Stromal cell of bone marrow (primary cell): ENCODE measurements at regions not wholly inside any gene's neighbourhood (a gene's known extent, or its start where the extent isn't known, plus 50 kb on each side); places are given as distances from the start of the nearest gene placed in this dataset.
A peak's percentile ranks its signal among the peaks of the same experiment; 100 is the strongest.
"Not testable (repeated sequence)": the region's sequence is repeated elsewhere in the genome, so short reads cannot be mapped to it uniquely, and the experiment has no call there.

ENCODE experiments used
- DNase-seq: peaks from one replicate; pipeline ENCODE4 v3.0.0-alpha.2; 2012; ENCODE audit warnings: low read depth

DNA sequence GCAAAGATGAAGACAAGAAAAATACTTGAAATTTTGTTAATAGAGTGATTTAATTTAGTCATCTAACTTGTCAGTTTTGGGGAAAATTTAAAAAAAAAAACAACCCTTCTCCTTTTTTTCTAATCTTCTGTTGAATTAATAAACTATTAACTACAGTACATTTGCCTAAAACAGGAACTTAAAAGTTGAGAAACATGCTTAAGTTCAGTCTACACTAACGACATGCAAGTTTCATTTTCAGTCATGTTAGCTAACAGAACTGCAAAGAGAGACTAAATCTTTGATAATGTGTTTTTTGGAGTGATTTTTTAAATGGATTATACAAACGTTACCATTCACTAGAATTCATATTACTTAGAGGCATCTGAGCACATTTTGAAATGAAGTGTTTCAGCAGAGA, 71.9 kb upstream of the MBNL1 start:
- no peak for DNase-seq

DNA sequence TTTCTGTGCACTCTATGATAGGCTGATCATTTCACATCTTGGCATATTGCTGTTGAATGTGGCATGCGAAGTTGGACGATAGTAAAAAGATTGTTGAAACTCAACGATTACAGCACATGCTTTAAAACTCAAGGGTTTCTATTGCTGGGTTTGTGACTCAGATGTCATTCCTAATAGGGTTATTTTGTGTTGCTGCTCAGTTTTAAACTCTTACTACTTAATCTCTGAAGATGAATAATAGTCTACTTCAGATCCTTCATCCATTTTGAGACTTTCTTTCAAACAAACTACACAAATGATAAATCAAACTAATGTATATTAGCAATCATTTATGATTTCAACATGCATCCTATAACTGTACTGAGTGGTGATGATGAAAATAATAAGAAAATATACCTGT, 71.3 kb upstream of the MBNL1 start:
- DNase-seq: peak; percentile 76

DNA sequence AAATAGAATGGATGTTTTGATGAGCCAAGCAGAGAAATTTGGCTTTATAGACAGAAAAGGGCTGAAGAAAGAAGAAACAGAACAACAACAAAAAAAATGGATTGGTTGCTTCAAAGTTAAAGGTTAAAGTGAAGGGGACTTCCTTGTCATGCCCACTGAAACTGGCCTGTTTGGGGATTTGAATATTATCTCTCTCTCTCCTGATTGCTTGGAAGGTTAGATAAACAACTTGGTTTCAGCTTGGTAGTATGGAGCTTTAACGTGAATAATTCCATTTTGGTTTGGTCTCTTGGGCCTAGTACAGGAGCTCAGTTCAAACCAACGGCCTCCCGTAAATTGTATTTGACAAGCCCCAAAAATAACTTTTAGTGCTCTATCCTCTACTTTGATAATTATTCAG, 70.8 kb upstream of the MBNL1 start:
- no peak for DNase-seq

DNA sequence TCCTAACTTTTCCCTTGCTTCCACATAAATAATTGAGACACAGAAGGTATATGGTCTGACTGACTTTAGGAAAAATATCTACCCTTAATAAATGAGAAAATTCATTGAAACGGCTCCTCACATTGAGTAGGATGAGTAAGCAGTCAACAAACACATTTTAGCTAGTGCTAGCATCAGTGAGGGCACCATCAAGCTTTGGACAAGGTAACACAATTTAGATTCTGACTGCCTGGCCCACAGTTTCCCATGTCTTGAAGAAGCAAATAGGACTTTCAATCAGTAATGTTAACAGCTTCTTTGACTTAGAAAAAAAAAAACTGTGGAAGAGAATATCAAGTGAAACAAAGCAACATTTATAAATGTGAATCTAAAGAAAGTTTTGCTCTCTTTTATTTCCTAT, 70.1 kb upstream of the MBNL1 start:
- no peak for DNase-seq

DNA sequence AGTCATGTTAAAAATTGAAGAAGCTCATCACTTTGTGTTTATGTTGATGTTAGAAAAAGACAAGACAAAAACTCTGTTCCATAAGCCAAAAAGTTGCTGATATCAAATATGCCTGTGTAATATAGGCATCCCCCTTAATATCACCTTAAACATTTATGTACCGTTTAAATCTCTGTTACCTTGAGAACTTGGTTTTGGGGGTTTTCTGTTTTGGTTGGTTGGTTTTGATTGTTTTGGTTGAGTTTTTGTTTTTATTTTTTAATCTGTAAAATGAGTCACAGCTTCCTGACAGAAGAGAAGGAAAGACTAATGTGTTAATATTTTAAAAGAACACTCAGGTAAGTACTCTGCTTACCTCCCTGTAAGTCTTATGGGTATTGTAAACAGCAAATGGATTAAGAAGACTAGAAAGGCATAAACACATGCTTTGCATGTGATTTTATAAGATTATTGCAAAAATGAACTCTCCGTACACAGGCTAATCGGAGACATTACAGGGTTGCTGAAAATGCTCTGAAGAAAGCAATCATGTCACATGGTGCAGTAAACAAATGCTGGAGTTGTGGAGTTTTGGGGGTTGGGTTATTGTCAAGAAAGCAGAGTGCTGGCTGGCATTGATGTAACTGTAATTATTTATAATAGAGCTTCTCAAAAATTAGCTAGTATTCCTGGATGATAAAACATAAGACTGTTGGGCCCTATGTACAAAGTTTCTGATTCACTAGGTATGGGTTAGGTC, 69.5 kb upstream of the MBNL1 start:
- no peak for DNase-seq

DNA sequence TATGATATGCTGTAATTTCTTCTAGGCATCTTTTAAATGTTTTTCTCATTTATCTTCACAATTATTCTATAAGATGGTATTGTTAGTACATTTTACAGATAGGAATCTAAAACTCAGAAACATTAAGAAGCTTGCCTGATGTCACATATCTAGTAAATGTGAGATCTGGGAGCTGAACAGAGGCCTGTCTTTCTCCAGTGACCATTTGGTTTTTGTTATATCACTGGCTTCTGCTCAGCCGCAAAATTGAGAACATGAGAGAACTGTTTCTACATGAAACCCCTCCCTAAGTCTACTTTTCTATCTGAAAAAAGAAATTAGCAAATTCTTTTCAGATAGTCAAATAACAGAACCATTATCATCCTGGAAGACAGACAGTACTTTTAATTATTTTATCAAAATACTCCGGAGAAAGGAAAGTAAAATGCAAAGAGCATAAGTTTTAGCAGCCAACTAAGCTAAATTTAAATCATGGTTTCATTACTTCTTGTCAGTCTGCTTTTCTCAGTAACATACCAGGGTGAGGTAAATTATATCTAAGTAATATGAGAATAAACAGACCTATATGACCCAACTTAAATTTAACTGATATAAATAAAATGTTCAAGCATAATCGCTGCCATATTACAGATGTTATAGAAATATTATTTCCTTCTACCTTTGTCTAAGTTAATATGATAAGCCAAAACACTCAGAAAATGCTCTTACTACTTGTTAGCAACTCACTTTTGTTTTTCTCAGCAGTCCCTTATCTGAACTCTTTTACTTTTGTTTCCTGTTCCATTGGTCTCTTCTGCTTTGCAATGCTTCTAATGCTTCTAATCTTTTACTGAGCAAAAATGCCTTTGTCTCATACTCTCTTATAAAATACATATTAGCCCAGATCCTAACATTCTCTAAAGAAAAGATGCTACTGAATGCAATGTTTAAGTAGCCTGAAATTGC, 68.0 kb upstream of the MBNL1 start:
- DNase-seq: no peak

DNA sequence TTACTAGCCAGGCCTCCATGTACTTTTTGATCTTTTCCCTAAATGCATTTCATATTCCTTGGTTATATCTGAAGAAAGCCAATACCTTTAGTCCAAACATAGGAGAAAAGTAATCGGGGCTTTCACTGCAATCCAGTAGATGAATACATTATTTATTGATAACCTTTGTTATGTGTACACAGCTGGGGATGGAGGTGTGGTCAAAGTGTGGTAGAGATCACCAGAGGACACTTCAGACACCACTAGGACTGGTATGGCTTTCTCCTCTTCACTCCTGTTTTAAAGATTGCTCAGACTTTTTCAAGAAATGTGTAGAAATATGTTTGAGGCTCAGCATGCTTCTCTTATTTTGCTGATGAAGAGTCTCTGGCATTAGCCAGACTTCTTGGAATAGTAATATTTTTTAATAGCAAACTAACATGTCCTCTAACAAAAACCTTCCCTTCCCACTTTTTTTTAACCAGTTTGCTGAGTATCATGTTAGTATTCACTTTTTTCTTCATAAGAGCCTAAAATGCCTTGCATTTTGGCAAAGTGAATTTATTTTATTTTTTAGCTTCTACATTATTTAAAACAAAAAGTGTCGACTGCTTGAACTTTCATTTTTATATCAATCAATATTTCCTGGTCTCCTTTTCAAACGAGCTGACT, 65.6 kb upstream of the MBNL1 start:
- no peak for DNase-seq

DNA sequence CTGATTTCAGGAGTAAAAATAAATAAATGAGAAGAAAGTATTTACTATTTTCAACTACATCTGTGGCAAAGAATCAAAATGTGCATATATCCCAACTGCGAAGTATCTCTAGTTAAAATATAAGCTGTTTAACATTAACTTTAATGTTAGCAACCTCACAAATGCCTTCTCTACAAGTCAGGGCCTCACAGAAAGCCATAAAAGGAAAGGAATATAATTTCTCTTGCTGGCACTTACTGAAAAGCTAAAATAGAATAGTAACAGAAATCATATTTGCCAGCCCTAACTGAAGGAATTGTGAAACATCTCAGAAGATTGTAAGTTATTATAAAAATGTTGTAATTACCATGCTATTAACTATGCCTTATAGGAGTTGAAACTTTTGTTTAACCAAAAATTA, 65.1 kb upstream of the MBNL1 start:
- no peak for DNase-seq

DNA sequence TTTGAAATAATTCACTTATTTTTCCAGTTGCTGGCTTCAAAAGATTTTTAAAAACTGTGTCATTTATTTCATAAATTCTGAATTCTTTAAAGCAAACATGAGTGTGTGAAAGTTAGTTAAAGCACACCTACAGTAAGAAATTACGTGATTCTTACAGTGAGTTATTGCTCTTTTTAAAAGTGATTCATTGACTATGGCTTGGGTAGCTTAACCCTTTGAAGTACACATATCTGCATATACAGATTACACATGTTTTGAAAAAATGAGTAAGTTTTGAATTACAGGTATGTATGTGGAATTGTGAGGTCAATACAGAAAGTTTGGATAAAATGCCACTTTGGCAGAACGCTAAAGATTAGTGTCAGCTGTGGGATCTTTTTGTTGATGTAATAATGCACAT, 64.5 kb upstream of the MBNL1 start:
- DNase-seq: no peak

DNA sequence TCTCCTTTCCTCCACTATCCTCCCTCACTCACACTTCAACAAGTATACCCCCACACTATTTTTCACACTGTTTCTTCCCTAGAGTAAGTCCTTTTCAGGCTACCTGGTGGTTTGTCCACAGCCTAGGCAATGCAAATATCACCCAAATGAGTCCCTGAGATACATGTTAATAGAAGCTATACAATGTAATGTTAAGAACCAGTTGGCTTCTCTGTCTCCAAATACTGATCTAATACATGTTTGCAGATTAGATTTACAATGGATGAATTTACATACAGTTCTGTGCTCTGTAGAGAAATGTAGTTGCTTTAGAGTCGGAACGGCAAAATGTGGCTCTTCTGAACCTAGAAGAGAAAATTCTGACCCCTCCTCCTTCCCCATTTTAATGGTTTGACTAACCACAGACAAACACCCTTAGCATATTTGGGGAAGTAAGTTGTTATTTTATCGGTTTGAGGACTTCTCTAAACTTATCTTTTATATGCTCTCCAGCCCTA, 63.6 kb upstream of the MBNL1 start:
- no peak for DNase-seq

DNA sequence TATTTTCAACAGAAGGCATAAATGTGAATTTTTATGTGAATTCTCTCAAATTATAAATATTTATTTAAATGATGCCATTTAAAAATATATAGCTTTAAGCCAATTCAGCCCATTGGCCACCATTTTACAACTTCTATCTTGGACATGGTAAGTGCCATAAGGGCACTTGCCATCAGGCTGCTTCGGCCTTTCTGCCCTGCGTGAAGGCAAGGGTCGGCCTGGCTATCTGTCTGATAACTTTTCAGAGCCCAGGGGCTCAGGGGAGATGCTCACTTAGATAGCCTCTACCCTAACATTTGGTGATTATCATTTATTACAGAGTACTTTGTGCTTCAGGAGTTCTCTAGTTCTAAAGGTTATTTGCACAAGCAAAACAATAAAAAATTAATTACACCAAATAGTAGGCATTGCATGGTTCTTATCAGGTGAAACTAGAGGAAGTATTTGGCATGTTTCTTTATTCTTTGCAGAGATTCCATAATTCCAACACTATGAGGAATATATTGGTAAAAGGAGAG, 62.4 kb upstream of the MBNL1 start:
- DNase-seq: no peak

DNA sequence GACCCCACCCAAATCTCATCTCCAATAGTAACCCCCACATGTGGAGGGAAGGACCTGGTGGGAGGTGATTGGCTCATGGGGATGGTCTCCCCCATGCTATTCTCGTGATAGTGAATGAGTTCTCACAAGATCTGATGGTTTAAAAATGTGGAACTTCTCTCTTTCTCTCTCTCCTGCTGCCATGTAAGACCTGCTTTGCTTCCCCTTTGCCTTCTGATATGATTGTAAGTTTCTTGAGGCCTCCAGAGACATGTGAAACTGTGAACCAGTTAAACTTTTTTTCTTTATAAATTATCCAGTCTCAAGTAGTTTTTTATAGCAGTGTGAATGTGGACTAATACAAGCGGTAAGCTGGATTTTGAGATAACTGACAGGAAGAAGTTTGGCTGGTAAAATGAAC, 60.3 kb upstream of the MBNL1 start:
- DNase-seq: no peak

DNA sequence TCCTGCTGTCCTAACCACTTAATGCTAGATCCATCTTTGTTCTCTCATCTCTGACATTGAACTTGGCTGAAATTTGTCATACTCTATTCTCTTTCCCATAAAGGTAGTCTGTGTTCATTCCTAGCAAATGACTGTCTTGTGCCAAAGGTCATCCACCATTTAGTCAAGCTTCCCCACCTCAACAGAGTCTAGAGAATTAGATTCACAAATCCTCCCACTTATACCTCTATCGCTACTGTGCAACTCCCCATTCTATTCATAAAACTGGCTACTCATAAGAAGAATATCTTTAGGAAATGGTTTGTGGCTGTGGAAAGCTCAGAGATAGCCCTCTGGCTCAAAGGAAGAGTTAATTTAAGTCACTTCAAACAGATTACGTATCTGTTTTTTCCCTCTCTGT, 59.7 kb upstream of the MBNL1 start:
- DNase-seq: no peak

DNA sequence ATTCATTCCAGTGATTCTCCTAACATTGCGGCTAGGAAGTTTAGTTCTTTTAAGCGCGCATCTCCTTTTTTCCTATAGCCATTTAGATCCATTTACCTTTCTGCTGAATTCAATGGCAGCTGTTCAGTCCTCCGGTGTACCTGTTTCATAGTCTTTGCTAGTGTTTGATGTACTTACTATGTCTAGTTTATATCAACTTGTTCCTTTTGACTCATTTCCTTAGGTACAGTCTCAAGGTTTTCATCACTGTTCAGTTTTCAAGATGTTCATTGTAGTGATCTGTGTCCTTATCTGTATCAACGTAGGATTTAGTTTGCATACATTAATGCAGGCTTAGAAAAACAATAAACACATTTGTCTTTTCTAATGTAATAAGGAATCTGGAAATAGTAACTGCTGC, 59.0 kb upstream of the MBNL1 start:
- DNase-seq: no peak

DNA sequence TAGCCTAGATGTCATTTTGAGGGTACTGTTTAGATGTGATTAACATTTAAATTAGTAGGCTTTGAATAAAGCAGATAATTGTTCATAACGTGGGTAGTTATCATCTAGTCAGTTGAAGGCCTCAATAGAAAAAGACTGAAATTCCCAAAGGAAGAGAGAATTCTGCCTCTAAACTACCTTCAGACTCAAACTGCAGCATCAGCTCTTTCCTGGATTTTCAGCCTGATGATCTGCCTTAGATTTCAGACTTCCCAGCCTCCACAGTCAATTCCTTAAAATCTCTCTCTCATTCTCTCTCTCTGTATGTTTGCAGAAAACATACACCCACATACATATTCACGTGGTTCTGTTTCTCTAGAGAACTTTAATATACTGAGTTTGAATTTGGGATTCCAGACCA, 58.0 kb upstream of the MBNL1 start:
- DNase-seq: no peak

DNA sequence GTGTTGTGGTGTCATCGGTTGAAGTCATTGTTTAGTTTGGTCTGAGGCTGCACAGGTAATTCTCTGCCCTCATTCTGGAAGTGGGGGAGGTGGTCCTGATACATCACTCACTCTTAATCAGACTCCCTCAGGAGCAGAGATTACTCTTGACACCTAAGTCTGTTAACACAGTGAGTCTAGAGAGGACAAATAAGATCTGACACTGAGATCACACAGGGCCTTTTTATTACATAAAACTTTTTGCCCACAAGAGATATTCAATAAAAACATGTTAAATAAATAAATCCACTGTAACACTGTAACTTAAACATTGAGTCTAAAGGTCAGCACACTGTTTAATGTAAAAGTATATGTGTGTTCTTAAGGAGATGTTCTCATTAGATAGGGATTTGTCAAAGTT, 57.1 kb upstream of the MBNL1 start:
- DNase-seq: no peak

DNA sequence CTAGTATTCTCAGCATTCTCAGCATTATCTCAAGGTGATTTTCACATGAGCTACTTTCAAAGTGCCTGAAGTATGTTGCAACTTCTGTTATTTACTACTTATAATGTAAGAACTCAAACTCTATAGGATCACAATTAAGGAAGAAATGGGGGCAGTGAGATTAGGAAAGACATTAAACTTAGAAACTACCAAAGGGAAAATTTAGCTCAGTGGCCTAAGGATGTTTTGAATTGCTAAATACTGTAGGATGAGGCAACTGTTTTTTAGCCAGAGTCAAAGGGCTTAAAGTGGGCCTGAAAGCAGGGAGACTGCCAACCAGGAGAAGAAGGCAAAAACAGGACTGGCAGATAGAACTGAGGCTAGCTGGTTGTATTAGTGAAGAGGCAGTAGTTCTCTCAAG, 55.5 kb upstream of the MBNL1 start:
- DNase-seq: no peak

DNA sequence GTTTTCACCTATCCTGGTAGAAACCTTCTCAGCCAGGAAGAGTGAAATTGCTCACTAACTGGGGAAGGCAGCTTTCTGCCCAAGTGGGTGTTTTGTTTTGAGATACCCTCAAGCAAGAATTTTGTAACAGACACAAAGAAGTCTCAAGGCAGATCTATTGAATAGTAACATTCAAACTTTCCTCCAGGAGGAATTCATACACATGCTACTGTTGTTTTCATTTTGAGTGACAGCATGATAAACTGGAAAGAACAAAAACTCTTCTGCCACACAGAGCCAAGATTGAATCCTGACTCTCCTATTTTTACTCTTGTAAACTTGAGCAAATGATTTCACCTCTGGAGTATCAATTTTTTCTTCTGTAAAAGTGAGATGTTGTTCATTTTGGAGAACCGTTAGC, 54.8 kb upstream of the MBNL1 start:
- DNase-seq: no peak

DNA sequence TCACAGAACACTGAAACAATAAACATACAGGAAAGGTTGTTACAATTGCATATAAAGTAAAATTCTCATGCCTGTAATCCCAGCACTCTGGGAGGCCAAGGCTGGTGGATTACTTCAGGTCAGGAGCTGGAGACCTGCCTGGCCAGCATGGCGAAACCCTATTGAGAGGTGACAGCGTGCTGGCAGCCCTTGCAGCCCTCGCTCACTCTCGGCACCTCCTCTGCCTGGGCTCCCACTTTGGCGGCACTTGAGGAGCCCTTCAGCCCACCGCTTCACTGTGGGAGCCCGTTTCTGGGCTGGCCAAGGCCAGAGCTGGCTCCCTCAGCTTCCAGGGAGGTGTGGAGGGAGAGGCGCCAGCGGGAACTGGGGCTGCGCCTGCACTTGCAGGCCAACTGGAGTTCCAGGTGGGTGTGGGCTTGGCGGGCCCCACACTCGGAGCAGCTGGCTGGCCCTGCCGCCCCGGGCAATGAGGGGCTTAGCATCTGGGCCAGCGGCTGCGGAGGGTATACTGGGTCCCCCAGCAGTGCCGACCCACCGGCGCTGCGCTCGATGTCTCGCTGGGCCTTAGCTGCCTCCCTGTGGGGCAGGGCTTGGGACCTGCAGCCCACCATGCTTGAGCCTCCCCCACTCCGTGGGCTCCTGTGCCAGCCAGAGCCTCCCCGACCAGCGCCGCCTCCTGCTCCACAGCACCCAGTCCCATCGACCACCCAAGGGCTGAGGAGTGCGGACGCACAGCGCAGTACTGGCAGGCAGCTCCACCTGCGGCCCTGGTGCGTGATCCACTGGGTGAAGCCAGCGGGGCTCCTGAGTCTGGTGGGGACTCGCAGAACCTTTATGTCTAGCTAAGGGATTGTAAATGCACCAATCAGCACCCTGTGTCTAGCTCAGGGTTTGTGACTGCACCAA, 51.5 kb upstream of the MBNL1 start:
- not testable (repeated sequence) for DNase-seq

DNA sequence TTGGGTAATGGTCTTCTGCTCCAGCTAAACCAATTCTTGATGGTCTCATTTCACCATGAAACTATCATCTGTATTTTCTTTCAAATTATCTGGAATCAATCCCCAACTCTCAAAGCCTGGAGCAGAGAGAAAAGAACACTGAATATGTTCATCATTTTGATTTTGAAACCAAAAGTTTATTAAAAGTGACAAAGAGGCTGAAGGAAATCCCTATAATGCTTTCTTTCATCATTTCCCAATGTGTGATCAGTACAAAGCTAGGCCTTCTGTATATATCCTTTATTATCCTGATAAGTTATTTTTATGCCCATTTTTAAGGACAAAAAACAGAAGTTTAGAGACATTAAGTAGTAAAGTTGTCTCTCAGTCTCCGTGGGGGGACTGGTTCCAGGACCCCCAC, 50.1 kb upstream of the MBNL1 start:
- DNase-seq: no peak
